Inflammatory macrophage treated with lipopolysaccharide for 4 hours (primary cell): ENCODE measurements at regions not wholly inside any gene's neighbourhood (a gene's known extent, or its start where the extent isn't known, plus 50 kb on each side); places are given as distances from the start of the nearest gene placed in this dataset.

ENCODE experiments used
- DNase-seq: peaks from one replicate; pipeline ENCODE4 v3.0.0-alpha.2; 2020

DNA sequence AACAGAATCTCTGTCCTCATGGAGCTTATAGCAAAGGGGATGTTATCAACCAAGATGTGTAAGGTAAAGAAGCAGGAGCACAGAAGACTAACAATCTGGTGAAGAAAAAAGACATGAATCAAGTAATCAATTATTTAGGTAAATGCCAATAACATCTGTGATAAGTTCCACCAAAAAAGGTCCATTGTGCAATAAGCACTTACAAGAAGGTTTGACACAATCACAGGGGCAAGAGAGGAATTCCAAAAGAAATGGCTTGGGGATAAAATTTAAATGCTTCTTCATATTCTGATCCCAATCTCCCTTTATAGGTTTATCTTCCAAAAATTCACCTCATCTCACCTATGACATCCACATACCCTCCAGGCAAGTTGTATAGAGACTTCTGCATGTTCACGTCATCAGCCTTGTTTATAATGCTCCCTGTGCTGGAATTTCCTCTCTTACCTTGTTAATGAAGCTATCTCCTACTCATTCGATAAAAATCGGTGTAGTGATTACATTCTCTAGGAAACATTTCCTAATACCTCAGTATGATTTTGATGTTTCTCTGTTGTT lies 53.6 kb upstream of the DPT start:
- no peak for DNase-seq

DNA sequence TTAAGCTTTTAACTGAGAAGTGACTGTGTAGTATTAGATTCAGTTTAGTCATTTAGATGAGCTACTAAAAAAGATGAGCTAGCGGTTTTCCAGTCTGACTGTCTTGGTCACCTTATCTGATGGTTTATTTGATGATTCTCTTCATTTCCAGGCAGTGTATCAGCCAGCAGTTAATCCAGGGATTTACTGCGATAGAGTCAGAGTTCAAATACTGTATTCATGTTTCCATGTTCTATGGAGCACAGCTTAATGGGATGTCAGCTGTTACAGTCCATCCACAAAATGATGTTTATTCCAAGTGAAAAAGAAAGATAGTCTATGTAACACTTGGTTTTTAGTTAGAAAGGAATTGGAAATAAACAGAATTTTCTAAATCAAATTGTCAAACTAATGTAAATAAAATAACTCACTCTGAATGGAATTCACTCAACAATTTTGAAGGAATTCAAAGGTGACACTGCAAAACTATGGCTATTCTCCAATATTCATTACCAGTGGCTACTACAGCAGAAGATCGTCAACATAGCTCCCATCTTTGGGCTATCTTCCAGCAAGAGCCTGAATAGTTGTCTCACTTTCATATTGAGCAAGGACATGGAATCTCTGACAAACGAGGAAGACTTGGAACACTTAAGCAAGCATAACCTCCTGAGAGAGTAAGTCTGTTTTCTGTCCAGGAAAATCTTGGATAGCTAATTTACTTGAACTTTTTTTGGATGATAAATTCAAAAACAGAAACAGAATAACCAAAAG lies 54.6 kb upstream of the DPT start:
- no peak for DNase-seq

DNA sequence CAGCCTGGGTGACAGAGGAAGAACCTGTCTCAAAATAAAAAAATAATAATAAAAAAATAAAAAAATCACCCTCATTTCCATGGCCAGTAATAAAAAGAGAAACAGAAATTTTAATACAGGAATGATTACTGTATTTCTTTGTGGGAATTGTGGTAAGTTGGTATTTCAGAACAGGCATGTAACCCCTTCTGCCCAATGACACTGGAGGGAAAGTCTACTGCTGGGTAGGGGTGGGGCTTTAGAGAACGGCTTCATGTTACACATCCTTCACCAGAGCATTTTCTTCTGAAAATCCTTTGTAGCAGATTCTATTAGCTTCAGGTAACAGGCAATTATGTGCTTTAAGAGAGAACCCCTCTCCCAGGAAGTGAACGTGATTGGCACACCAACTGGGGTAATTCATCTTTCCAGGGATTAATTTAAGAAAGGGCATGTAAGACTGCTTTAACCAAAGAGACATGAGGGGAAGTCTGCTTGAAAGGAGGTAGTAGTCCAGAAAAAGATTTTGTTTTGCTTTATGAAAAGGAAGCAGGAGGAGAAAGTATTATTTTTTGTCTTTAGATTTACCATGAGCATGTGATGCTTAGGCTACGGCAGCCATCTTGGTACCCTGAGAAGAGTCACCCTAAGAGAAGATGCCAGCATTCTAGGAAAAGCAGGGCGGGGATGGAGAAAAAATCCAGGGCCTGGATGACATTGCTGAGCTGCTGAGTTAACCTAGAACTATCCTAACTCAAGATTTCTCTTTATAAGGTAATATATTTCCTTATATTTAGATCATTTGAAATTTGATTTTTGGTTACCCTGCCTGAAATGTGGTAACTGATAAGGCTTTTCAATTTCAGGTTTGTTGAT lies 57.7 kb upstream of the DPT start:
- no peak for DNase-seq

DNA sequence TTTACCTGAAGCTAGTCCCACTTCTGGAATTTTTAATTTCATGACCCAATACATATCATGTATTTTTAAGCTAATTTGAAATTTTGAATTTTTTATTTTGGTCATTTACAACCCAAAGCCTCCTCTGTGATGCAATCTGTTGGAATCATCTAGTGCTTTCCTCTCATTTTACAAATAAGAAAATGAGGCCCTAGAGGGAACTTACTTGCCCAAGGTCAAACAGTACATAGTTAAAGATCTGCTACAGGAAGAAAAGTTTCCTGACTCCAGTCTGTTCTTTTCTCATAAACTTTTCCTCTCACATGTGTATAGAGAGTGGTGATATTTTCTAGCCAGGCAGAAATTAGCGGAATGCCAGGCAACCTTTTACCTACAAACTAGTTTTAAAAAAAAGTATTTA lies 59.3 kb upstream of the DPT start:
- DNase-seq: no peak

DNA sequence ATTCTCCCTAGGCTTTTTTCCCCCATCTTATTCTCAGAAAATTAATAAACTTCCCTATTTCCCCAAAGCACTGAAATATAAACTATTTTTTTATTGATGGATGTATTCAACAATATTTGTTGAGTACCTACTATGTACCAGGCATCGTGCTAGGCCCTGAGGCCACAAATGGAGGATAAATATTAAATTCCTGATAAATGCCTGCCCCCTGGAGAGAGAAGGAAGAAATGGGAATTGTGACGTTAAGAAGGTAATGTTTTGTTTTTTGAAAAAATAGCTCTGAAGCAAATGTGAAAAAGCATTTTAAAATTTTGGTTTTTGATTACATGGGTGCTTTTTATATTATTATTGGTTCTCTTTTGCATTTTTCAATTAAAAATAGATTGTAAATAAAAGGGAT lies 60.5 kb upstream of the DPT start:
- DNase-seq: no peak

DNA sequence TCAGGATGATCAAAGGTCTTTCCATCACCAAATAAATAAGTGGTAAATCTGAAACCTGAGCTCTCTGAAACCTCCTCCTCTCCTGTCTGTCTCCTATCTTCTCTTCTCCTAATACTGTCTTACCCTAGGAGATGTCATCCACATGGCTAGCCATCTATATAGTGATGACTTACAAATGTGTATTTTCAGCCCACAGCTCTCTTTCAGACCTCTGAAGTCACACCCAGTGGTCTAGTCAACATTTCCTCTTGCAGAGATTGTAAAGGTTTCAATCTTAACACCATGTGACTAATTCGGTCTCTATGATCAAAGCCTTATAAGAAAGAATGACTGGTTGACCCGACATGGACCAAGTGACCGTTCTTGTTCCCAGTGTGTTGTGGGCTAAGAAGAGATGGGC lies 63.1 kb upstream of the DPT start:
- no peak for DNase-seq

DNA sequence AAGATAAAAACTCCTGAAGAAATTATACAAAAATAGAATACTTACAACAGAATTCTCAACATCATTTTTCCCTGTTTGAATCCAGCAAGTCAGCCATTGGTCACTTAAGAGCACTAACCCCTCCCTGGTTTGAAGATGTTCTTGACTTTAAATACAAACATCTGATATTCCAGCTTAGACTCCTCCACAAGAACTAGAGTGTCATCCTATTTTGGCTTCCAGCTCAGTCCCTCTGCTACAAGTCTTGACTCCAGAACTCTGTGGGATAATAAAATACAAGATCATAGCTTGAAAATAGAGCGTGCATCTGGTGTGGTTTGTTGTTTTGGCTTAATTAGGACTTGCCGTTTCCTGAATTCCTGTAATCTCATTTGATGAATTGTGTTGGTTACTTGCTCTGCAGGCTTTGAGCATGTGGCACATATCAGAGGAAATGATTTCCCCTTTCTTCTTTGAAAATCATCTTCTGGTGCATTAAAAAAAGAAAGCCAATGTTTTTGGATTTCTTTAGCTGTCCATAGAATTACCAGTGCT lies 63.7 kb upstream of the DPT start:
- DNase-seq: no peak

DNA sequence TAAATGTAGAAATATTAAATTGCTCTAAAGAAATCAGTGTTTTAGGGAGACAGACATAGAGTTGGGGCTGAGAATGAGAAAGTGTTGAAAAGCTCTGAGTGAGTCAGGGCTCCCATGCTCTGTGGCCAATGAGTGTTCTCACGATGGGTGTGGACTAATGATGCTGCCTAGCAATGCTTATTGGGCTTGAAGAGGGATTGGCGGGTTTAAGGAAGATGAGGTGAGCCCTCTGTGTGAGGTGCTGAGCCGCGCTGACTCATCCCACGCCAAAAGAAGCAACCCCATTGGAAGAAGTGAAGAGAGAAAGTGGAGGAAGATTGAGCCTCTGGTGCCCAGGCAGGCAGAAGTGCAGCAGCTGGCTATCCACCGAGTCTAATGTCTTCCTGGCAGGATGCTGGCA lies 65.1 kb upstream of the DPT start:
- DNase-seq: no peak

DNA sequence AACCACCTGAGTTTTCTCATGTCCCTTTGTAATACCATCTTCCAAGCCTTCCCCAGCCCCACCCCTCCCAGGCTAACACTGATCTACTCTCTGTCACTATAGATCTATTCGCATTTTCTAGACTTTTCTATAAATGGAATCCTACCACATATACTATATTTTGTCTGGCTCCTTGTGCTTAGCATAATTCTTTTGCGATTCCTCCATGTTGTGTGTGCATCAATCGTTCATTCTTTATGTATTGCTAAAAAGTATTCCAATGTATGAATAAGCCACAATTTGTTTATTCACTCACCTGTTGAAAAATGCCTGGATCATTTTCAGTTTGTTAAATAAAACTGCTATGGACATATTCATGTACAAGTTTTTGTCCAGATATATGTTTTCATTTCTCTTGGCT lies 66.7 kb upstream of the DPT start:
- DNase-seq: no peak

DNA sequence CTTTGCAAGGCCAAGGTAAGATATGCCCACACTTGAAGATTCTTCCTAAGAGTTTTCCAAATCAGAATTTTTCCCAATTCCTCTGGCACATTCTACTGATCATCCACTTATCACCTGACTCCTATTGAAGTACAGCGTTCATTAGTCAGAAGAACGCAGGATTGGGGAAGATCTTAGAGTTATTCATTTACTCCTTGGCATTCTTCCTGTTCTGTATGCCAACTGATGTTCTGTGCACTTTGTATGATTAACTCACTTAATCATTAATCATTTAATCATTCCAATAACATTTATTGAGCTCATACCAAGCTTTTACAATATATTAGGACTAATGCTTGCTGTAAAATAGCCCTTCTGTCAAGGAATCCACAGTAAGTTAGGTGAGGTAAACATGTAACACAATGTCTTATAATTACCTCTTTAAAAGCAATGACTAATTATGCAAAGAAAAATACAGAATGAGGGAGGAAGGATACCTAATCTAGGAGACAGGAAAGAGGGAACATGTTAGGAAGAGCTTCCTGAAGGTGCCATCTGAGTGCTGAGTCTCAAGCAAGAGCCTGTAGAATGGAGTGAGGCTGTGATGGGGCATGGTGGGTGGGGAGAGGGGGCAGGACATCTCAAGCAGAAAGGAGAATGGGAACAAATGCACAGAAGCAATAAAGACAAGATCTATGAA lies 71.1 kb upstream of the DPT start:
- DNase-seq: no peak

DNA sequence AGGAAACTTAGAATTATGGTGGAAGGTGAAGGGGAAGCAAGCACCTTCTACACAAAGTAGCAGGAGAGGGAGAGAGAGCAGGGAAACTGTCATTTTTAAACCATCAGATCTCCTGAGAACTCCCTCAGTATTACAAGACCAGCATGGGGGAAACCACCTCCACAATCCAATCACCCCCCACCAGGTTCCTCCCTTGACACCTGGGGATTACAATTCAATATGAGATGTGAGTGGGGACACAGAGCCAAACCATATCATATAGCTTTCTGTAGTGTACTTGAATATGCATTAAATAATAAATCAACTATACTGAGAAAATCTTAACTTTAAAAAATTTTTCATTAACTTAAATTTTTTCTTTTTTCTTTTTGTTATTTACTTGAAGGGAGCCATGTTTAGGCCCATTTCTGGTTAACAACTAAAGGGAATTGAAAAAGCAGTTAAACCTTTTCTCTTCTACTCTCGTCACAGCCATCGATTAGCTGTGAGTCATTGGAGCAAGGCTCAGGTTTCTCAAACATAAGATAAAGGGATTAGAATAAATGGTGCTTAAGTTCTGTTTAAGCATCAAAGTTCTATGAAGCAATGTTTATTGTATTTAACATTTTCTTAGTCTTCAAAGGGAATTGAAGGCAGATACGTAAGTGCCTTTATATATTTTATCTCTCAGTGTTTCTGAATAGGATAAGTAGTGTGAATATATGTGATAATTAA lies 72.2 kb upstream of the DPT start:
- DNase-seq: no peak

DNA sequence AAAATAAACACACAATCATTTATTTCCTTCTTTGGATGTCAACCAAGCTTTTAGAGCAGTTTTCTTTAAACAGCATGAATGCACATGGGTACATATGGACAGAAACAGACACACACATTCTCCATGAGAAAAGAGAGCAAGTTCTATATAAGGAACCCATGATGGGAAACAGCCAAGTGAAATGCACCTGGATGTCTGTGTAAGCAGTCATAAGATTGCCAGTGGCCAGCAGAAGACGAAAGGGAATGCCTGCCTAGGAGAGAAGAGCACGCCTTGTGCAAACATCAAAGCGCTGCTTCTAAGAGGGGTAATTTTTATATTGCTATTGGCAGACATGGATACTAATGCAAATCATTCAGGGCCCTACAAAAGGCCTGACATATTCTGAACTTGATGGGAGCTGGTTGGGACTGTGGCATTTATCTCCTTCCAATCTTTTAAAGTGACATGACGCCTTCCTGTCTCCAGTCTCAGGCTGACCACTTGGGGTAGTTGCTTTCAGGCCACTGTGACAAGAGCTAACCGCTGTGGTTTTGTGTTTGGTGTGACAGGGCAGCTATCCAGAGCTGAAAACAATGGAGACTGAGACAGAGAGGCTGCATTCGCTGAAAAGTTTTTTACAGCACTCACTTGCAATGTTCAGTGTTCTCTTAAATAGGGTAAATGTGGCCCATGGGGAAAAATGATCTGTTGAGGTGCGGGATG lies 75.0 kb upstream of the DPT start:
- DNase-seq: no peak

DNA sequence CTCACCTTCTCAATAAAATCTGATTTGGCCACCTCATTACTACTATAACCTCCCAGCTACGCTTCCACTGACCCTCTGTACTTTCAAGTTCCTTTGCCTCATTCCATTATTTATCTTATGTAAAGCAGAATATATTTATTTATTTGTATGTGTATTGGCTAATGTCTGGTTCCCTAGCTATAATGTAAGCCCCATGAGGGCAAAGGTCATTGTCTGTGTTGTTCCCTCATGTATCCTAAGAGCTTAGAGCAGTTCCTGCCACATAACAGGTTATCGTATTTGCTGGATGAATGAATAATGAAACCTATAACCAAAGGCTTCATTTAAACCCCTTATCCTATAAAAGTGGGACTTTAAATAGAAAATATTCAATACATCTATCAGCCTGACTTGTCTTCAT lies 77.9 kb upstream of the DPT start:
- no peak for DNase-seq

DNA sequence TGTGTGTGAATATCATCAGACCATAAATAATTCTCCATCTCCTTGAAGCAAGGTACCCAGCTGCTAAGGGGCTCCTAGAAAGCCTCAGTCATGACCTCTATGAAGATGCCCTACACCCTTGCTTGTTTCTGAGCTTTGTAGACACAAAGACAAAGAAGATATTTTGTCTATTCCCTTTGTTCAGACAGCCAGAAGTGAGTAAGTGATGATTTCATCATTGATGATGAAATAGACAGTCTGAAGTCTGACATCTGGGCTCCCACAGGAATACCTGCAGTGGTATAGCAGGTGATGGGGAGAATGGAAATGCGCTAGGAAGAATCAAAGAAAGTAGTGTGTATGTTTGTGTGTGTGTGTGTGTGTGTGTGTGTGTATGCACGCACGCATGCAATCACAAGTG lies 82.2 kb upstream of the DPT start:
- no peak for DNase-seq

DNA sequence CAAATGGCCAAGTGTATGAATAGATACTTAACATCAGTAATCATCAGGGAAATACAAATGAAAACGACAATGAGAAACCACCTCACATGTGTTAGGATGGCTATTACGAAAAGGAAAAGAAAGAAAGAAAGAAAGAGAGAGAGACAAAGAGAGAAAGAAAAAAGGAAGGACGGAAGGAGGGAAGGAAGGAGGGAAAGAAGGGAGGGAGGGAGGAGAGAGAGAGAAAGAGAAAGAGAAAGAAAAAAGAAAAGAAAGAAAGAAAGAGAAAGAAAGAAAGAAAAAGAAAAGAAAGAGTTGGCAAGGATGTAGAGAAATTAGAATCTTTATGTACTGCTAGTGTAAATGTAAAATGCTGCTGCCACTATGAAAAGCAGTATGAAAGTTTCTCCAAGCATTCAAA lies 90.7 kb upstream of the DPT start:
- no peak for DNase-seq

DNA sequence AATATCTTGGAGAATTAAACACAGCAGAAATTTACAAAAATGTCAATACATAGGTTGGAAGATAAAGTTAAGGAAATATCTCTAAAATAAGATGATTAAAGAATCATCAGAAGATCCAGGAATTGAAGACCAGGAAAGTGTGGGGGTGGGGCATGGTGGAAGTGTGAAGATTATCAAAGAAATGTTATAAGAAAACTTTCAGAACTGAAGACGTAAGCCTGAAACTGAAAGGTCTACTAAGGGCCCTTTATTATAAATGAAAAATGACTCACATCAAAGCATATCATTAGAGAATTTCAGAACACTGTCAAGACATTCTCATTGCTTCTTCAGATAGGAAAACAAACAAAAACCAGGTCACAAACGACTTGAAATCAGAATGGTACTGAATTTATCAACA lies 92.4 kb upstream of the DPT start:
- no peak for DNase-seq

DNA sequence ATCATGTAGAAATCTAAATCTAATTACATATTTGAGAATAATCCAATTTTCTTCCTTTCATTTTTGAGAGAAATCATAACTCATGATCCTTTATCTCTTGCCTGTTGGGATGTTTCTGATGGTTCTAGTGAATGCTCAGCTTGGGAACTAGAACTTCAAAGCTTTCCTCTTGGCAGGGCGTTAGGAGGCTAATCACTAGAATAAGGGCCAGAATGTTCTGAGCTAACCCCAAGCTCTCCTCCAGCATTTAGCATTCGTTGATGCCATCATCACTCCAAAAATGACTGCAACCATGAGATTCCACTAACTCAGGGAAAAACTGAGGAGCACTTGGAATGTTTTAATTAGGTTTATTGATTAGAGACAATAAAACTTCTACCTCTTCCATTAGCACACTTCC lies 93.9 kb upstream of the DPT start:
- DNase-seq: no peak

DNA sequence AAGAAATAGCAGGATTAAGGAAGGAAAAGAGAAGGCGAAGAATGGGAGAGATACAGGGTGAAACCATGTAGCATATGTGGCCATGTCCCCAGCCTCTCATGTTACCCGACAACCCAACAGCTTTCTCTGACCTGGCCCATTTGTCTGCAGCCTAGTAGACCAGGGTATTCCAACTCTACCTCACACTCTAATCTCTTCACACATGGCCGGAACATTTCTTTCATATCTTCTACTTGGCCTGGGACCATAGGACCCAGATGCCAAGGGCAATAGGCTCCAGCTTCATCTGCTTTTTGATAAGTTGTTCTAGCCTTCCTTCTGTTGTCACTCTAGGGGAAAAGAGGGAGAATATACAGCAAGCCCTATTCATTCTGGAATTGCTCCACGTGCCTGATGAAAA lies 95.0 kb upstream of the DPT start:
- no peak for DNase-seq

DNA sequence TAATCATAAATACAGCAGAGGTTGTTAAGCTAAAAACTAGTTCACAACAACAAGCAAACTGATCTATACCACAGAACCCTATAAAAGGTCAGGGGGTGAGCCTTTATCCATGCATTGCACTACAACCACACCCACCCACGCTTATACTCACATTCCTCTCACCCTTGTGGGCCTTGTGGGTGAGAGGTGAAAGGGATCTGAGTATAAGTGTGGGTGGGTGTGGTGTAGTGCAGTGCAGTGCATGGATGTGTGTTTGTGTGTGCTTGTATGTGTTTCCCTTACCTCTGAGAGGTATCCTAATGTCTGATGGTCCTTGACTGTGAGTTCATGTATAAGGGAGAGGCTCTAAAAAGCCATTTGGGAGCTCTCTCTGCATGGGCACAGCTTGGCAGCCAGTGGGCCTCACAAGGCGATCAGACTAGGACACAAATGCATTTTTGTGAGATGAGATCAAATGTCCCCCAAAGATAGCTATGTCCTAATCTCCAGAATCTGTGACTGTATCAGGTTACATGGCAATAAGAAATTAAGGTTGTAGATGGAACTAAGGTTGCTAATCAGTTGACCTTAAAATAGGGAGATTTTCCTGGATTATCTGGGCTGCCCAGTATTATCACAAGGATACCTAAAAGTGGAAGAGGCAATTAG lies 95.5 kb upstream of the DPT start:
- no peak for DNase-seq

DNA sequence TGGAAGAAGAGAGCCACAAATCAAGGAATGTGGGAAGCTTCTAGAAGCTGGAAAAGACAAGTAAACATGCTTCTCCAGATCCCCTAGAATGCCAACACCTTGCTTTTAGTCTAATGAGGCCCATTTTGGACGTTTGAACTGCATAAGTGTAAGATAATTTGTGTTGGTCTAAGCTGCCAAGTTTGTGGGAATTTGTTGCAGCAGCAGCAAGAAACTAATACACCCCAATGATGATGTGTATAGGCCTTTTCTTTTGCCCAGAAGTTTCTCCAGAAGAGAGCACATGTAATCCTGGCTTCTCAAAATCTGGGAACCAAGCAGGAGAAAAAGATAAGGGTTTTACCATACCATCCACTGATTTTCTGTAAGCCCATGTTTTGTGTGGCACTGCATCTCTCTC lies 96.1 kb upstream of the DPT start:
- no peak for DNase-seq

DNA sequence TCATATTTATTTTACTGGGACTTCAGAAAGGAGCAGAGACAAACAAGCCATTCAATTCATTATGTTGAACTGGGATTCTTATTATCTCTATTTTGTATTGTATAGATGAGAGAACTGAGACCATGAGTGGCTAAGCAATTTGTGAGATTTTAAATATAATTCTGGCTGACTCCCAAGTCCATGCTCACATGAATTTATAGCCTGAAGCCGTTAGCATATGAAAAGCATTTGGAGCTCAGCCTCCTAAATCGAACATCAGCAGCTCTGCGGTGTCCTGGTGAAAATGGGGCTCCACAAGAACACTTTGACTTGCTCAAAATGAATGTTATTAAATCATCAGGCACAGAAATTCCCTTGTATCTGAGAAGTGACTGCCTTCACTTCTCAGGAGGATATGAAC lies 96.8 kb upstream of the DPT start:
- DNase-seq: no peak

DNA sequence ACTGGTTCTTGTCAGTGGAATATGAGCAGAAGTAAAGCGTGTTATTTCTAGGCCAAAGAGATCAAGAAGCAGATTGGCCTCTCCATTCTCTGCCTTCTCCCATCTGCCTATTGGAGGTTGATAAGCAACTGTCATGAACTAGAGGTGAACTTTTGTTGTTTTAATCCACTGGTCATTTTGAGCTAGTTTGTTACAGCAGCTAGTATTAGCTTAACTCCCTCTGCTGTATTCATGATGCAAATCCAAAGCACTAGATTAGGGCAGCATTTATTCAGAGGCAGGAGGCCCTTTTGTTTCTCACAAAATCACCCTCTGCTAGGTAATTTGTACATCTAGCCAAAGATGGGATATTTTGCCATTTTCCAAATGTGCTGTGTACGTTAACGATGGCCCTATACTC lies 97.3 kb upstream of the DPT start:
- DNase-seq: no peak
